GM12865 (cell line): ENCODE measurements at regions not wholly inside any gene's neighbourhood (a gene's known extent, or its start where the extent isn't known, plus 50 kb on each side); places are given as distances from the start of the nearest gene placed in this dataset.

Experiments
- DNase-seq: peaks from one replicate; pipeline ENCODE4 v3.0.0; 2010; ENCODE audit warnings: low read depth
- H3K4me3 ChIP-seq: 2 replicates; pipeline ENCODE4 v1.5.1; 2011; ENCODE audit warnings: mild to moderate bottlenecking, low read depth, low read length, control low read depth
- TF ChIP-seq, protein P1 (sequence below): IDR thresholded peaks from 2 replicates; pipeline ENCODE4 v1.5.1; 2011; ENCODE audit warnings: low read length, control low read depth, low read depth, inconsistent platforms; ENCODE audit not compliant: insufficient read depth; ENCODE audit errors: missing control alignments

DNA sequence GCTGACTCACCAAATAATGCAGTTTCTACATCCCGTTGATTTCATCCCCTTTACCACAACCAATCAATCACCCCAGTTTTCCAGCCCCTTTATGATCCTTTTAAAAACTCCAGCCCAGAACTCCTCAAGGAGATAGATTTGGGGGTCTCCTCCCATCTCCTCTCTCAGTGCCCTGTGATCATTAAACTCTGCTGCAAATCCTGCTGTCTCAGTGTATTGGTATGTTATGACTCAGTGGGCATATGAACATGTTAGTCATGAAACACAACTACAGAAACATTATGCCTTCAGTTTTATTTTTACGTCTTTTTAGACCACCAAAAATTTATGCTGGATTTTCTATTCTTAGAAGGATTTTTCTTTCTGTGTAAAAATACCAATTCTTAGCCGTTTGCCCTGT, 213.7 kb downstream of the DIPK2A start:
- H3K4me3 ChIP-seq = no peak overlapping the region
- TF ChIP-seq, protein P1, sequence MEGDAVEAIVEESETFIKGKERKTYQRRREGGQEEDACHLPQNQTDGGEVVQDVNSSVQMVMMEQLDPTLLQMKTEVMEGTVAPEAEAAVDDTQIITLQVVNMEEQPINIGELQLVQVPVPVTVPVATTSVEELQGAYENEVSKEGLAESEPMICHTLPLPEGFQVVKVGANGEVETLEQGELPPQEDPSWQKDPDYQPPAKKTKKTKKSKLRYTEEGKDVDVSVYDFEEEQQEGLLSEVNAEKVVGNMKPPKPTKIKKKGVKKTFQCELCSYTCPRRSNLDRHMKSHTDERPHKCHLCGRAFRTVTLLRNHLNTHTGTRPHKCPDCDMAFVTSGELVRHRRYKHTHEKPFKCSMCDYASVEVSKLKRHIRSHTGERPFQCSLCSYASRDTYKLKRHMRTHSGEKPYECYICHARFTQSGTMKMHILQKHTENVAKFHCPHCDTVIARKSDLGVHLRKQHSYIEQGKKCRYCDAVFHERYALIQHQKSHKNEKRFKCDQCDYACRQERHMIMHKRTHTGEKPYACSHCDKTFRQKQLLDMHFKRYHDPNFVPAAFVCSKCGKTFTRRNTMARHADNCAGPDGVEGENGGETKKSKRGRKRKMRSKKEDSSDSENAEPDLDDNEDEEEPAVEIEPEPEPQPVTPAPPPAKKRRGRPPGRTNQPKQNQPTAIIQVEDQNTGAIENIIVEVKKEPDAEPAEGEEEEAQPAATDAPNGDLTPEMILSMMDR = no peak
- no peak for DNase-seq

DNA sequence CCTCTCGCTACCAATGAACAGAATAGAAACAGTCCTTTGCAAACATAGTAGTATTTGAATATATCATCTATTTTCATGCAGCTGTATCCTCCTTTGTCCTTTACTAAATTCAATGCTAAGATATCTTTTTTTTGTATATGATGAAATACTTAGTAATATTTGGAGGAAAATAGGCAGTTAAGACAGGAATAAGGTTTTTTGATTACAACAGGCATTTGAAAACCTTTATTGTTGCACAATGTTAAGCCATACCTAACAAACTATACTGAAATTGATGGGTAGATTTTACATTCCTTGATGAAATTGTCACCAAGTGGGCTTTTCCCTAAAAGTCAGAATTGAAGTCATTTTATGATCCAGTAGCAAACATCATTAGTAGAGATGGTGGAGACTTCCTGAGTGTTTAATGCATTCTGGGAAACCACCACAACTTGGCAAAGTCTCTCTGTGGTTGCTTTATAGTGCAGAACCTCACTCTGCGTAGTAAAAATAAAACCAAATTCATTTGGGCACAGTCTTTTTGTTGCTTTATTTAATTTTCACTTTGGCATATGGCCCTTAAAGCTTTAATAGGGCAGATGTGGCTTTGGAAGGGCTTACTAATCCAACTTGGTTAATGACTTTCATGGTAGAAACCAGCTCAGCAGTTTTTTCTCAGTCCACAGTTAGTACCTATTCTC, 216.0 kb downstream of the DIPK2A start:
- TF ChIP-seq, protein P1 = no peak
- no peak for DNase-seq
- H3K4me3 ChIP-seq = no peak overlapping the region

DNA sequence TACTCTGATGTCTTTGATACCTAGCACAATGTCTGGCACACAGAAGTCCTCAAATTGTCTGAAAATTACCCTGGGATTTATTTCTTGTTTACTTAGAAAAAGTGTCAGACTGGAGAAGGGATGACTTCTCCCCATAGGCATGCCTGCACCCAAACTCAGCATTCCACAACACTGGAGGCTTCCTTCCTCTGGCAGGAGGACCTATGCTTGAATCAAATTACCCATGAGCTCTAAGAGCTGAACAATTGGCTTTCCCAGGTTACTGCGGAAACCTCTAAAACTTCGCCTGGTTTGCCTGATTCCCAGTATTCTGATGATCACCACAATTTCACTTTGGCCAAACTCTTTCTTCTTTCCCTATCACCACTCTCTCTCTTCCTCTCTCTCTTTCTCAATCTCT, 217.4 kb downstream of the DIPK2A start:
- TF ChIP-seq, protein P1 = no peak
- H3K4me3 ChIP-seq = no peak overlapping the region

DNA sequence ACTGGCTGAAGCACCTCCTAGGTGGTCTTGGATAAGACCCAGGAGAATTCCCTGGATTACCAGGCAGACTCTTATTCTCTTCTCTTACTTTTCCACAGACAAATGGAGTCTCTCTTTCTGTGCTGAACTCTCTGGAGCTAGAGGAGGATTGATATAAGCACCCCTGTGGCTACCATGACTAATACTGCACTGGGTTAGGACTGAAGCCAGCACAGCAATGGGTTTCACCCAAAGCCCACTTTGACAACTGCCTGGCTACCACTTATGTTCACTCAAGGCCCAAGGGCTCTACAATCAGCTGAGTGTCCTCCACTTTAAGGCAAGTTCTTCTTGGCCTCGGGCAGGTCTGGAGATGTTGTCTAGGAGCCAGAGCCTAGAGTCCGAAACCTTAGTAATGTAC, 225.5 kb downstream of the DIPK2A start:
- TF ChIP-seq, protein P1 = no peak
- DNase-seq = no peak
- H3K4me3 ChIP-seq = no peak overlapping the region

More for the DNA sequence above, 217.4 kb downstream of the DIPK2A start:
- no peak for DNase-seq

DNA sequence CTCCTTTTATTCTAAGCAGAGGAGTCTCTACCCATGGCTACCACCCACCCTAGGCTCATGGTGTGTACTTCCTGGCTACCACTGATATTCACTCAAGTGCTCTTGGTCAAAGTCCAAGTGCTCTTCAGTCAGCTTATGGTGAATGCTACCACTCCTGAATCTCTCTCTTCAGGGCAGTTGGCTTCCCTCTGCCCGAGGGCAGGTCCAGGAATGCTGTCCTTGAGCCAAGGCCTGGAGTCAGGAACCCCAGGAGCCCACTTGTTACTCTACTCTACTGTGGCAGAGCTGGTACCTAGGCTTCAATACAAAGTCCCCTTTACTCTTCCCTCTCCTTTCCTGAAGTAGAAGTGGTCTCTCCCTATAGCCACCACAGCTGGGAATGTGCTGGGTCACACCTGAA, 226.0 kb downstream of the DIPK2A start:
- H3K4me3 ChIP-seq = no peak overlapping the region
- TF ChIP-seq, protein P1 = no peak
- no peak for DNase-seq

DNA sequence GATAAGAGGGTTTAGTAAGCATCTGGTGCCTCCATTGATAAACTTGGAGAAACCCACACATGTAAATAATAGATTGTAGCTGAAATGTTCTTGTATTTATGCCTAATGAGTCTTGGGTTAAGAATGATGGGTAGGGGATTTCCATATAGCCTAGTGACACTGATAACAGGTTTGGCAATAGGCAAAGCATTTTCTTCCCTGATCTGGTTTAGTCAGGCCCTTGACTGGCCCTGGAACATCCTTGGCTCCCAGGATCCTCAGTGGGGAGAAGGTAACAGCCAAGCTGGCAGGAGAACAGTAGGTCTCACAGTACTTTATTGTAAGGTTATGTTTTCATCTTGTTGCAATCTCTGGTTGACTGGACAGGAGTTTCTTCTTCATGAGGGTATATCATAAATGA, 228.4 kb downstream of the DIPK2A start:
- TF ChIP-seq, protein P1 = no peak
- no peak for DNase-seq
- no peak overlapping the region for H3K4me3 ChIP-seq

DNA sequence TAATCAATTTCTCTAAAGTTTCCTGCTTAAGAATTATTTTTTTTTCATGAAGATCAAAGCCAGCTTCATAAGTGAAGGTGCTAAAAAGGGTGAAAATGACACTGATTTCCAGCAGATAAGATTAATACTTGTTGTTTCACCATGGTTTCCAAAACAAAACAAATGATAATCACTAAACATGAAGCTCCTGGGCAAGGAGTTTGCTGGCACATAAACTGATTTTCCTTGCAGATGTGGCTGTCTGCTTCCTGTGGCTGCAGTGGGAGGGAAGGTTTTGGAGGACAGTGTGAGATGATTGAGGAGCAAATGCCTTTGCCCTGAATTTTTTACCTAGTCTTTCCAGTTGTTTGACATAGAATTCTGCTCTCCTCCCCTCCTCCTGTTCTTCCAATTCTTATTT, 228.8 kb downstream of the DIPK2A start:
- TF ChIP-seq, protein P1 = no peak
- DNase-seq = no peak
- H3K4me3 ChIP-seq = no peak overlapping the region
